Inferior parietal cortex (tissue), 1 donor: ENCODE measurements at regions not wholly inside any gene's neighbourhood (a gene's known extent, or its start where the extent isn't known, plus 50 kb on each side); places are given as distances from the start of the nearest gene placed in this dataset.

Source experiments
- DNase-seq: peaks from one replicate; pipeline ENCODE4 v3.0.0-alpha.2; 2016; ENCODE audit errors: extremely low spot score

GRCh38 chr14:53468876-53469275 lies 315.8 kb upstream of the DDHD1 start:
- DNase-seq = no peak

- DNase-seq = no peak
Measured at GRCh38 chr14:53464376-53464775, 311.3 kb upstream of the DDHD1 start.

- DNase-seq = no peak
Measured at GRCh38 chr14:53462931-53463778, 310.0 kb upstream of the DDHD1 start.

- DNase-seq = no peak
Measured at GRCh38 chr14:53461858-53462257, 308.7 kb upstream of the DDHD1 start.

- DNase-seq = no peak
Measured at GRCh38 chr14:53460544-53460943, 307.4 kb upstream of the DDHD1 start.

- DNase-seq = no peak
Measured at GRCh38 chr14:53458368-53458814, 305.3 kb upstream of the DDHD1 start.

- DNase-seq = no peak
Measured at GRCh38 chr14:53456931-53457330, 303.8 kb upstream of the DDHD1 start.

- DNase-seq = no peak
Measured at GRCh38 chr14:53452005-53452673, 299.0 kb upstream of the DDHD1 start.

- no peak for DNase-seq
Measured at GRCh38 chr14:53450871-53451270, 297.7 kb upstream of the DDHD1 start.

GRCh38 chr14:53448682-53449081 lies 295.6 kb upstream of the DDHD1 start:
- DNase-seq = no peak

GRCh38 chr14:53444677-53445312 lies 291.7 kb upstream of the DDHD1 start:
- DNase-seq = no peak

- no peak for DNase-seq
Measured at GRCh38 chr14:53441789-53442188, 288.7 kb upstream of the DDHD1 start.

- DNase-seq = no peak
Measured at GRCh38 chr14:53437858-53438257, 284.7 kb upstream of the DDHD1 start.

GRCh38 chr14:53432378-53432802 lies 279.3 kb upstream of the DDHD1 start:
- DNase-seq = no peak

GRCh38 chr14:53430870-53431269 lies 277.7 kb upstream of the DDHD1 start:
- DNase-seq = no peak

GRCh38 chr14:53412819-53413675 lies 259.9 kb upstream of the DDHD1 start:
- no peak for DNase-seq

GRCh38 chr14:53411125-53411524 lies 258.0 kb upstream of the DDHD1 start:
- no peak for DNase-seq

- DNase-seq = no peak
Measured at GRCh38 chr14:53409969-53410368, 256.8 kb upstream of the DDHD1 start.

GRCh38 chr14:53409289-53409688 lies 256.2 kb upstream of the DDHD1 start:
- no peak for DNase-seq

- DNase-seq = no peak
Measured at GRCh38 chr14:53408175-53408879, 255.2 kb upstream of the DDHD1 start.

- no peak for DNase-seq
Measured at GRCh38 chr14:53406519-53406918, 253.4 kb upstream of the DDHD1 start.
